ENCODE measurements at regions not wholly inside any gene's neighbourhood (a gene's known extent, or its start where the extent isn't known, plus 50 kb on each side); places are given as distances from the start of the nearest gene placed in this dataset.
"Not testable (repeated sequence)": the region's sequence is repeated elsewhere in the genome, so short reads cannot be mapped to it uniquely, and the experiment has no call there.

DNA sequence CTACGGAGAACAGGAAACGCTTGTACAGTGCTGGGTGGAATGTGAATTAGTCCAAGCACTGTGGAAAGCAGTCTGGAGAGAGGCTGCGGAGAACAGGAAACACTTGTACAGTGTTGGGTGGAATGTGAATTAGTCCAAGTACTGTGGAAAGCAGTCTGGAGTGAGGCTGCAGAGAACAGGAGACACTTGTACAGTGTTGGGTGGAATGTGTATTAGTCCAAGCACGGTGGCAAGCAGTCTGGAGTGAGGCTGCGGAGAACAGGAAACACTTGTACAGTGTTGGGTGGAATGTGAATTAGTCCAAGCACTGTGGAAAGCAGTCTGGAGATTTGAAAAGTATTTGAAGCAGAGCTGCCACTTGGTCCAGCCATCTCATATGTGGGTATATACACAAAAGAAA, 128.4 kb downstream of the POTEB start:
- TF ChIP-seq CTCF (IDR thresholded peaks at IDR 0.05); POLR2AphosphoS5 (IDR thresholded peaks at IDR 0.05; ENCODE audit: low read depth, low read length): not testable (repeated sequence)
